GDM1 (cell line): ENCODE measurements at regions not wholly inside any gene's neighbourhood (a gene's known extent, or its start where the extent isn't known, plus 50 kb on each side); places are given as distances from the start of the nearest gene placed in this dataset.

ENCODE experiments used
- DNase-seq: peaks from one replicate; lab custom pipeline; 2025; lab: John Stamatoyannopoulos, UW

- no peak for DNase-seq
These were observed 51.6 kb upstream of the ALCAM start for GRCh38 chr3:105315144-105315543.

DNA sequence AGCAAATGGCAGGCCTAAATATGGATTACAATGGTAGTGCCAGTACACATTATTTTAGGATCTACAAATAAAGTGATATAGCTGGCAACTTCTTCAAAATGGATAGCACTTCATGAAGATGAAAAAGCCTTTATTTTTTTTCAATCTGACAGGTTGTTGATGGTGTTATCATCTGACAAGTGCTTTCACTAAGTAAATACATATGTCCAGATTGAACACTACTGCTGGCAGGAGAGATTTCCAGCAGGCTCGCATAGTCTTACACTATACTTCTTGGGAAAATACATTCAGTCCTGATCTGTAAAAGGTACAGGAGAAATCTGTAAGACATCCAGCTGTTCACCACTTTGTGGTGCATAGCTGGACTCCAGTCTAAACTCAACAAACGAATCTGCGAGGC lies 50.9 kb upstream of the ALCAM start:
- no peak for DNase-seq

GRCh38 chr3:105316331-105316730 lies 50.4 kb upstream of the ALCAM start:
- DNase-seq, result no peak
